ENCODE measurements at regions not wholly inside any gene's neighbourhood (a gene's known extent, or its start where the extent isn't known, plus 50 kb on each side); places are given as distances from the start of the nearest gene placed in this dataset.
A peak's percentile ranks its signal among the peaks of the same experiment; 100 is the strongest.

- no peak for TF ChIP-seq CTCF (IDR thresholded peaks at IDR 0.05; ENCODE audit: low read depth, low read length)
- Histone ChIP-seq H3K27ac (no peak overlapping the region), H3K4me3 (no peak overlapping the region), H3K9me3 (ENCODE audit: low read depth) (no peaks in the 10 kb centered on the region), H3K36me3 (no peaks in the 10 kb centered on the region), H3K4me1 (ENCODE audit: low read depth) (no peaks in the 10 kb centered on the region), H3K27me3 (no peaks in the 10 kb centered on the region)
- DNase-seq (ENCODE audit: low read depth in 1 of 2, low spot score in 1 of 2): peak in 1 of 2 donors; percentile 15
Measured at GRCh38 chr2:63763391-63763941, 78.2 kb upstream of the UGP2 start.

GRCh38 chr2:63764630-63765029 is 77.1 kb upstream of the UGP2 start:
- Histone ChIP-seq H3K36me3 (no peaks in the 10 kb centered on the region), H3K9me3 (ENCODE audit: low read depth) (no peaks in the 10 kb centered on the region), H3K4me3 (no peak overlapping the region), H3K4me1 (ENCODE audit: low read depth) (no peaks in the 10 kb centered on the region), H3K27ac (no peak overlapping the region), H3K27me3 (no peaks in the 10 kb centered on the region)
- no peak for DNase-seq (ENCODE audit: low read depth in 1 of 2, low spot score in 1 of 2)
- no peak for TF ChIP-seq CTCF (IDR thresholded peaks at IDR 0.05; ENCODE audit: low read depth, low read length)

GRCh38 chr2:63765117-63765516 is 76.6 kb upstream of the UGP2 start:
- Histone ChIP-seq H3K36me3 (no peaks in the 10 kb centered on the region), H3K4me3 (no peak overlapping the region), H3K4me1 (ENCODE audit: low read depth) (no peaks in the 10 kb centered on the region), H3K27me3 (no peaks in the 10 kb centered on the region), H3K27ac (no peak overlapping the region), H3K9me3 (ENCODE audit: low read depth) (no peaks in the 10 kb centered on the region)
- no peak for TF ChIP-seq CTCF (IDR thresholded peaks at IDR 0.05; ENCODE audit: low read depth, low read length)
- no peak for DNase-seq (ENCODE audit: low read depth in 1 of 2, low spot score in 1 of 2)

GRCh38 chr2:63767307-63767706 is 74.4 kb upstream of the UGP2 start:
- Histone ChIP-seq H3K27me3 (no peaks in the 10 kb centered on the region), H3K4me3 (no peak overlapping the region), H3K4me1 (ENCODE audit: low read depth) (no peaks in the 10 kb centered on the region), H3K27ac (no peak overlapping the region), H3K36me3 (no peaks in the 10 kb centered on the region), H3K9me3 (ENCODE audit: low read depth) (no peaks in the 10 kb centered on the region)
- no peak for TF ChIP-seq CTCF (IDR thresholded peaks at IDR 0.05; ENCODE audit: low read depth, low read length)
- no peak for DNase-seq (ENCODE audit: low read depth in 1 of 2, low spot score in 1 of 2)

GRCh38 chr2:63768051-63768450 is 73.6 kb upstream of the UGP2 start:
- H3K27ac ChIP-seq: no peak overlapping the region
- no peak for DNase-seq (ENCODE audit: low read depth in 1 of 2, low spot score in 1 of 2)
- H3K27me3 ChIP-seq: no peaks in the 10 kb centered on the region
- H3K9me3 ChIP-seq (ENCODE audit: low read depth): no peaks in the 10 kb centered on the region
- H3K4me3 ChIP-seq: no peak overlapping the region
- no peak for TF ChIP-seq CTCF (IDR thresholded peaks at IDR 0.05; ENCODE audit: low read depth, low read length)
- H3K4me1 ChIP-seq (ENCODE audit: low read depth): no peaks in the 10 kb centered on the region
- no peaks in the 10 kb centered on the region for H3K36me3 ChIP-seq

- Histone ChIP-seq H3K27me3 (no peaks in the 10 kb centered on the region), H3K9me3 (ENCODE audit: low read depth) (no peaks in the 10 kb centered on the region), H3K36me3 (no peaks in the 10 kb centered on the region), H3K4me1 (ENCODE audit: low read depth) (no peaks in the 10 kb centered on the region), H3K27ac (no peak overlapping the region), H3K4me3 (no peak overlapping the region)
- DNase-seq (ENCODE audit: low read depth in 1 of 2, low spot score in 1 of 2): no peak
- TF ChIP-seq CTCF (IDR thresholded peaks at IDR 0.05; ENCODE audit: low read depth, low read length): no peak
Measured at GRCh38 chr2:63769915-63770314, 71.8 kb upstream of the UGP2 start.

Measured in cardiac muscle cell (in vitro differentiated cells and primary cell).